HepG2 (cell line): ENCODE measurements at regions not wholly inside any gene's neighbourhood (a gene's known extent, or its start where the extent isn't known, plus 50 kb on each side); places are given as distances from the start of the nearest gene placed in this dataset.

ENCODE experiments used
- ATAC-seq: fragments of 200-7000 bp; cut with Tn5 transposase; 3 replicates; pipeline ENCODE4 v1.9.1; 2020; ENCODE audit warnings: mild to moderate bottlenecking, moderate library complexity
- BruUV-seq: library from RNA; stranded (reverse); fragments of 400-500 nt; replicated peaks from 2 replicates; lab custom pipeline; 2021; lab: Mats Ljungman, UMichigan
- CTCF ChIA-PET: fragments of 300-600 bp; formaldehyde crosslinking; extraction: SDS; loops from one replicate; lab custom pipeline; 2021; ENCODE audit warnings: low total read pairs, inconsistent platforms, low intra/inter-chr PET ratio; lab: Yijun Ruan, JAX
- POLR2A ChIA-PET: fragments of 350-600 bp; sonication (Branson Sonifier 250); formaldehyde crosslinking; loops from one replicate; lab custom pipeline; 2020; ENCODE audit warnings: antibody characterized with exemption, inconsistent platforms; lab: Yijun Ruan, JAX
- DNase-seq: peaks from one replicate; pipeline ENCODE4 v3.0.0-alpha.2; 2015; ENCODE audit warnings: low spot score
- FAIRE-seq: peaks from 3 replicates; lab custom pipeline; 2011; peaks lifted over from hg19 to GRCh38; lab: Jason Lieb, UNC
- H2AFZ ChIP-seq: one replicate; pipeline ENCODE4 v1.6.1; 2011; ENCODE audit warnings: low read length, inconsistent platforms
- H3K27ac ChIP-seq: fragments of 300-600 bp; 3 replicates; pipeline ENCODE4 v1.8.0; 2011; ENCODE audit warnings: mixed run types, mild to moderate bottlenecking, mixed read lengths, low read length, inconsistent platforms; ENCODE audit not compliant: insufficient read depth; ENCODE audit errors: extremely low read length
- H3K27me3 ChIP-seq, 2 experiments: fragments of 200-600 bp in 1 of 2; 2 replicates in 1 of 2; 3 replicates in 1 of 2; pipeline versions ENCODE4 v1.6.0 to v1.8.0; 2011; ENCODE audit warnings: low read length in 2 of 2, mild to moderate bottlenecking in 2 of 2, moderate library complexity in 2 of 2, inconsistent platforms in 1 of 2; ENCODE audit not compliant: insufficient read depth in 2 of 2, control insufficient read depth in 1 of 2
- H3K36me3 ChIP-seq, 2 experiments: fragments of 200-600 bp in 1 of 2; replicated peaks in 1 of 2; 2 replicates in 1 of 2; 3 replicates in 1 of 2; pipeline versions ENCODE4 v1.5.1 to v1.8.0; 2011; ENCODE audit warnings: low read length in 2 of 2, inconsistent platforms in 1 of 2; ENCODE audit not compliant: insufficient read depth in 2 of 2, control insufficient read depth in 1 of 2
- H3K4me1 ChIP-seq: 2 replicates; pipeline ENCODE4 v1.5.1; 2012; ENCODE audit warnings: low read length, inconsistent platforms; ENCODE audit not compliant: insufficient read depth
- H3K4me2 ChIP-seq: 2 replicates; pipeline ENCODE4 v1.6.0; 2011; ENCODE audit warnings: low read depth, low read length, inconsistent platforms
- H3K4me3 ChIP-seq, 3 experiments: fragments of 200-600 bp in 1 of 3; sonication (generic), shearing (Covaris generic) in 1 of 3; replicated peaks in 1 of 3; 2 replicates each; pipeline ENCODE4 v1.5.1; 2011 to 2016; ENCODE audit warnings: low read length in 3 of 3, inconsistent platforms in 2 of 3, low read depth in 2 of 3, mild to moderate bottlenecking in 2 of 3, control low read depth in 1 of 3, mixed read lengths in 1 of 3; ENCODE audit not compliant: insufficient read depth in 1 of 3
- H3K79me2 ChIP-seq: one replicate; pipeline ENCODE4 v1.6.1; 2011; ENCODE audit warnings: low read length, inconsistent platforms; ENCODE audit not compliant: insufficient read depth
- H3K9ac ChIP-seq: 2 replicates; pipeline ENCODE4 v1.6.0; 2011; ENCODE audit warnings: mild to moderate bottlenecking, low read depth, low read length, inconsistent platforms; ENCODE audit not compliant: insufficient read depth
- H3K9me3 ChIP-seq: 2 replicates; pipeline ENCODE4 v1.5.1; 2012; ENCODE audit warnings: mild to moderate bottlenecking, low read length
- H4K20me1 ChIP-seq: 2 replicates; pipeline ENCODE4 v1.6.0; 2011; ENCODE audit warnings: inconsistent platforms, mild to moderate bottlenecking, low read length, moderate library complexity; ENCODE audit not compliant: insufficient read depth
- ARID4A ChIP-seq: sonication (generic); formaldehyde crosslinking; IDR thresholded peaks from 2 replicates; pipeline ENCODE4 v1.5.0; 2020; ENCODE audit warnings: mild to moderate bottlenecking, missing genetic modification reagents, borderline replicate concordance
- ARNT ChIP-seq: fragments of 450-650 bp; IDR thresholded peaks from 2 replicates; pipeline ENCODE4 v1.6.1; 2017
- ISX ChIP-seq: sonication (generic); formaldehyde crosslinking; conservative IDR thresholded peaks from 2 replicates; pipeline ENCODE4 v1.5.0; 2020; ENCODE audit warnings: missing genetic modification reagents
- KLF9 ChIP-seq: IDR thresholded peaks from 2 replicates; pipeline ENCODE4 v1.6.1; 2016; ENCODE audit warnings: low read depth
- MYPOP ChIP-seq: sonication (generic); formaldehyde crosslinking; IDR thresholded peaks from 2 replicates; pipeline ENCODE4 v1.8.1; 2023; ENCODE audit warnings: mild to moderate bottlenecking, moderate library complexity, missing genetic modification reagents
- SUZ12 ChIP-seq: fragments of 150-350 bp; IDR thresholded peaks from 2 replicates; pipeline ENCODE4 v1.6.1; 2014; ENCODE audit warnings: low read depth, low read length
- ZBTB40 ChIP-seq, 2 experiments: fragments of 450-650 bp in 1 of 2; sonication (generic) in 1 of 2; formaldehyde crosslinking in 1 of 2; IDR thresholded peaks; 2 replicates each; pipeline versions ENCODE4 v1.6.1 to v1.8.0; 2016 to 2022; ENCODE audit warnings: antibody characterized with exemption in 1 of 2, mild to moderate bottlenecking in 1 of 2, missing genetic modification reagents in 1 of 2
- ZFP90 ChIP-seq: sonication (generic); formaldehyde crosslinking; IDR thresholded peaks from 2 replicates; pipeline ENCODE4 v1.8.0; 2022; ENCODE audit warnings: missing genetic modification reagents, mild to moderate bottlenecking, inconsistent platforms, borderline replicate concordance
- ZMYM3 ChIP-seq: sonication (generic); formaldehyde crosslinking; IDR thresholded peaks from 2 replicates; pipeline ENCODE4 v1.5.1; 2020; ENCODE audit warnings: mild to moderate bottlenecking, missing genetic modification reagents
- ZNF782 ChIP-seq: sonication (generic); formaldehyde crosslinking; IDR thresholded peaks from 2 replicates; pipeline ENCODE4 v1.4.0; 2020; ENCODE audit warnings: missing genetic modification reagents, mild to moderate bottlenecking, borderline replicate concordance
- ZNF879 ChIP-seq: sonication (generic); formaldehyde crosslinking; IDR thresholded peaks from 2 replicates; pipeline ENCODE4 v1.8.1; 2023; ENCODE audit warnings: missing genetic modification reagents
- WGBS: methylation state at CpG from one replicate; pipeline ENCODE4 v1.1.6; 2017; ENCODE audit warnings: low lambda C conversion rate; 5-methylcytosine and 5-hydroxymethylcytosine counted together
- in situ Hi-C: cut with HindIII; loops from 2 replicates; pipeline ENCODE4 v1.10.0; 2017; ENCODE audit warnings: low pct_unique_long_range_greater_than_20kb; ENCODE audit not compliant: extremely low pct_ligation_motif_present
- intact Hi-C: fragments of 100-400 bp; cut with micrococcal nuclease; formaldehyde crosslinking; loops from one replicate; pipeline ENCODE4 v1.10.0; 2022; ENCODE audit not compliant: unreplicated experiment

GRCh38 chr2:2690985-2691384 lies 359.9 kb upstream of the MYT1L start:
- ChIA-PET CTCF (no interaction called here), POLR2A (no interaction called here)
- H4K20me1 ChIP-seq, result peaks cover 3% of the 10 kb centered on the region; the same call in 1 of the 2 replicates
- no peak overlapping the region for H3K4me3 ChIP-seq
- H3K27ac ChIP-seq, result no peak overlapping the region
- in situ Hi-C loops, result no loop called here
- no peak overlapping the region for H2AFZ ChIP-seq
- no peaks in the 10 kb centered on the region for H3K36me3 ChIP-seq
- no TSS peak for BruUV-seq
- ATAC-seq (no peak), FAIRE-seq (no peak), DNase-seq (no peak)
- H3K79me2 ChIP-seq, result no peaks in the 10 kb centered on the region
- H3K27me3 ChIP-seq, result peaks cover 5 to 80% of the 10 kb centered on the region in 2 experiments
- no peak overlapping the region for H3K4me2 ChIP-seq
- intact Hi-C loops, result no loop called here
- H3K4me1 ChIP-seq, result no peaks in the 10 kb centered on the region
- WGBS, result 2% methylated on average over 4 of the region's 4 CpGs
- H3K9me3 ChIP-seq, result no peaks in the 10 kb centered on the region
- no peak overlapping the region for H3K9ac ChIP-seq
- TF ChIP-seq ZNF782 (CRISPR knock-in tag) (no peak), ARNT (no peak), ZNF879 (CRISPR knock-in tag) (no peak), KLF9 (no peak), MYPOP (no peak), ZBTB40 (IDR thresholded peaks at IDR 0.05) (no peak), ZBTB40 (CRISPR knock-in tag; IDR thresholded peaks at IDR 0.05) (no peak), ISX (no peak), ZMYM3 (CRISPR knock-in tag) (no peak), ARID4A (CRISPR knock-in tag) (no peak), ZFP90 (CRISPR knock-in tag) (no peak), SUZ12 (no peak)
